GM12891 (cell line): ENCODE measurements at regions not wholly inside any gene's neighbourhood (a gene's known extent, or its start where the extent isn't known, plus 50 kb on each side); places are given as distances from the start of the nearest gene placed in this dataset.

Experiments used
- POLR2A ChIP-seq: IDR thresholded peaks from 2 replicates; pipeline ENCODE4 v1.6.1; 2011; ENCODE audit warnings: low read depth, low read length, control low read depth
- POLR2AphosphoS5 ChIP-seq: IDR thresholded peaks from 2 replicates; pipeline ENCODE4 v1.6.1; 2011; ENCODE audit warnings: low read depth, low read length, control low read depth
- POU2F2 ChIP-seq: IDR thresholded peaks from 2 replicates; pipeline ENCODE4 v1.6.1; 2011; ENCODE audit warnings: low read depth, mild to moderate bottlenecking, control low read depth, low read length, moderate library complexity
- TAF1 ChIP-seq: IDR thresholded peaks from 2 replicates; pipeline ENCODE4 v1.6.1; 2011; ENCODE audit warnings: low read depth, low read length, control low read depth

DNA sequence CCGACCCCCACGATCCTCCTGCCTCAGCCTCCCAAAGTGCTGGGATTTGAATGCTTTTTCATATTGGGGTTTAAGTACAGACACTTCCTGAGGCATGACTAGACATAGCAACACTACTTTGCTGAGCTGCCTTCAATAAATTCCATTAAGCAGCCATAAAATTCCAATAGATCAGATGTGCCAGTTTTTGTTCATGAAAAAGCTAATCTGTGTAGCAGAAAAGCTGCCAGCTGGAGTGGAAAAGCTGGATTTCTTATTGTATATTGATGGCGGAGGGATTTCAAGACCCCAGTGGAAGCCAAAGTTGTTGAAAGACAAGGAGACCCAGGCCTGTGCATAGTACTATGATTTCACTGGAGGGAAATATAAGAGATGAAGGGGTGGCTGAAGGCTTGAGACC is 209.0 kb upstream of the NUDT4 start:
- no peak for TF ChIP-seq POLR2AphosphoS5
- no peak for TF ChIP-seq POLR2A
- no peak for TF ChIP-seq POU2F2
- TF ChIP-seq TAF1, result no peak
